Thoracic aorta (tissue), 2 donors: ENCODE measurements at regions not wholly inside any gene's neighbourhood (a gene's known extent, or its start where the extent isn't known, plus 50 kb on each side); places are given as distances from the start of the nearest gene placed in this dataset.

Experiments
- ATAC-seq: fragments of 150-250 bp; one replicate; pipeline ENCODE4 v1.8.0; 2017; ENCODE audit warnings: low read depth; ENCODE audit not compliant: insufficient number of reproducible peaks, low FRiP score
- DNase-seq: peaks from one replicate; pipeline ENCODE4 v3.0.0-alpha.2; 2020; ENCODE audit warnings: low spot score
- H3K27ac ChIP-seq, 2 donors: fragments of 200-600 bp; sonication (generic); 1 replicate in 1 of 2; 2 replicates in 1 of 2; pipeline ENCODE4 v1.5.1; 2016; ENCODE audit warnings: mild to moderate bottlenecking in 2 of 2, moderate library complexity in 2 of 2
- H3K27me3 ChIP-seq: fragments of 200-600 bp; sonication (generic); replicated peaks from 2 replicates; pipeline ENCODE4 v1.6.0; 2016; ENCODE audit warnings: mild to moderate bottlenecking; ENCODE audit not compliant: insufficient read depth
- H3K36me3 ChIP-seq: fragments of 200-600 bp; sonication (generic); one replicate; pipeline ENCODE4 v1.5.1; 2016
- H3K4me1 ChIP-seq, 2 donors: fragments of 200-600 bp; sonication (generic); 1 replicate in 1 of 2; 2 replicates in 1 of 2; pipeline versions ENCODE4 v1.5.1 to v1.6.0; 2016; ENCODE audit warnings: low read depth in 2 of 2, mild to moderate bottlenecking in 1 of 2; ENCODE audit not compliant: control insufficient read depth in 1 of 2
- H3K4me3 ChIP-seq: fragments of 200-600 bp; sonication (generic); 2 replicates; pipeline ENCODE4 v1.5.1; 2016; ENCODE audit warnings: mild to moderate bottlenecking
- H3K9me3 ChIP-seq: fragments of 200-600 bp; sonication (generic); 2 replicates; pipeline ENCODE4 v1.5.1; 2016
- CTCF ChIP-seq: fragments of 200-600 bp; sonication (generic); IDR thresholded peaks from one replicate; pipeline ENCODE4 v1.5.1; 2019; ENCODE audit warnings: antibody characterized with exemption

- no peaks in the 10 kb centered on the region for H3K27me3 ChIP-seq
- no peak overlapping the region for H3K27ac ChIP-seq
- no peak for ATAC-seq
- TF ChIP-seq CTCF = no peak
- peaks cover 3 to 7% of the 10 kb centered on the region in 2 donors for H3K4me1 ChIP-seq
- H3K4me3 ChIP-seq = no peak overlapping the region
- DNase-seq = no peak
- H3K9me3 ChIP-seq = no peaks in the 10 kb centered on the region
- no peaks in the 10 kb centered on the region for H3K36me3 ChIP-seq
Observed at GRCh38 chr3:112742934-112743333, 102.0 kb upstream of the CCDC80 start.

- Histone ChIP-seq H3K27me3 (no peaks in the 10 kb centered on the region), H3K4me1 (peaks cover 3 to 7% of the 10 kb centered on the region in 2 donors), H3K36me3 (no peaks in the 10 kb centered on the region), H3K9me3 (no peaks in the 10 kb centered on the region), H3K4me3 (no peak overlapping the region), H3K27ac (no peak overlapping the region)
- ATAC-seq (no peak), DNase-seq (no peak)
- no peak for TF ChIP-seq CTCF
Observed at GRCh38 chr3:112741983-112742382, 101.0 kb upstream of the CCDC80 start.

GRCh38 chr3:112740835-112741234 is 99.9 kb upstream of the CCDC80 start:
- peaks cover 3 to 7% of the 10 kb centered on the region in 2 donors for H3K4me1 ChIP-seq
- ATAC-seq (no peak), DNase-seq (no peak)
- no peak overlapping the region for H3K4me3 ChIP-seq
- H3K9me3 ChIP-seq = no peaks in the 10 kb centered on the region
- no peaks in the 10 kb centered on the region for H3K27me3 ChIP-seq
- H3K36me3 ChIP-seq = no peaks in the 10 kb centered on the region
- TF ChIP-seq CTCF = no peak
- H3K27ac ChIP-seq = no peak overlapping the region

GRCh38 chr3:112739252-112739965 is 98.5 kb upstream of the CCDC80 start:
- Histone ChIP-seq H3K27ac (no peak overlapping the region), H3K27me3 (no peaks in the 10 kb centered on the region), H3K4me1 (peaks cover 3 to 7% of the 10 kb centered on the region in 2 donors), H3K36me3 (no peaks in the 10 kb centered on the region), H3K4me3 (no peak overlapping the region), H3K9me3 (no peaks in the 10 kb centered on the region)
- no peak for DNase-seq
- ATAC-seq = no peak
- TF ChIP-seq CTCF = no peak

DNA sequence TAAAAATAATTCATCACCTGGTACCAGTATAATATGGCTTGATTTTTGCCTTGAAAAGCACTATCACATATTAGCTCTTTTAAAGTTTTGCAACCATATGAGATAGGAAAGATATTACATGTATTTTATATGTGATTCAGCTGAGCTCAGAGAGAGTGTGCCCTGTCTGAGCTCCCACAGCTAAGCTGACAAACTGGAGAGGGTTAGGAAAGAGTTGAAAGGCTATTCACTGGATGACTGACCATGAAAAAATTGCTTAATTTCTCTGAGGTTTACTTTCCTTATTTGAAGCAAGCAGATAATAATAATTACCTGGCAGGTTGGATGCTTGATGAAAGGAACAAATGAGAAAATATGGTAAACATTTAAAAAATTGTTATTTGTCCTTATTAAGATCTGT is 97.4 kb upstream of the CCDC80 start:
- ATAC-seq (no peak), DNase-seq (no peak)
- Histone ChIP-seq H3K9me3 (no peaks in the 10 kb centered on the region), H3K4me3 (no peak overlapping the region), H3K4me1 (peaks cover 0 to 3% of the 10 kb centered on the region in 2 donors), H3K36me3 (no peaks in the 10 kb centered on the region), H3K27ac (no peak overlapping the region), H3K27me3 (no peaks in the 10 kb centered on the region)
- no peak for TF ChIP-seq CTCF
